CD4-positive, alpha-beta T cell (primary cell): ENCODE measurements at regions not wholly inside any gene's neighbourhood (a gene's known extent, or its start where the extent isn't known, plus 50 kb on each side); places are given as distances from the start of the nearest gene placed in this dataset.

Source experiments
- ATAC-seq: fragments of 200-7000 bp; cut with Tn5 transposase; one replicate; pipeline ENCODE4 v1.10.0; 2022; ENCODE audit warnings: mild to moderate bottlenecking; ENCODE audit not compliant: poor library complexity
- CTCF ChIA-PET: fragments of 350-600 bp; sonication (Branson Sonifier 250); formaldehyde crosslinking; loops from one replicate; lab custom pipeline; 2021; ENCODE audit warnings: antibody characterized with exemption, inconsistent platforms; lab: Charles Lee
- POLR2A ChIA-PET: fragments of 350-600 bp; sonication (Branson Sonifier 250); formaldehyde crosslinking; loops from one replicate; lab custom pipeline; 2021; ENCODE audit warnings: antibody characterized with exemption, inconsistent platforms; lab: Charles Lee
- DNase-seq, 14 experiments: peaks; one replicate each; pipeline ENCODE4 v3.0.0-alpha.2; 2013 to 2020; ENCODE audit warnings: mixed read lengths in 2 of 14
- H3K27ac ChIP-seq, 2 donors: one replicate each; pipeline versions ENCODE4 v1.5.1 to v1.7.0; 2013; ENCODE audit warnings: low read length in 2 of 2, low read depth in 1 of 2, mild to moderate bottlenecking in 1 of 2
- H3K27me3 ChIP-seq, 2 experiments: 1 replicate in 1 of 2; 2 replicates in 1 of 2; pipeline versions ENCODE4 v1.6.1 to v1.7.0; 2013; ENCODE audit warnings: low read length in 2 of 2, control low read depth in 1 of 2, mild to moderate bottlenecking in 1 of 2, moderate library complexity in 1 of 2; ENCODE audit not compliant: insufficient read depth in 2 of 2, control insufficient read depth in 1 of 2
- H3K36me3 ChIP-seq: one replicate; pipeline ENCODE4 v1.6.1; 2013; ENCODE audit warnings: low read length, control low read depth; ENCODE audit not compliant: insufficient read depth
- H3K4me1 ChIP-seq: one replicate; pipeline ENCODE4 v1.6.1; 2013; ENCODE audit warnings: low read length, control low read depth; ENCODE audit not compliant: insufficient read depth
- H3K4me3 ChIP-seq: one replicate; pipeline ENCODE4 v1.5.1; 2013; ENCODE audit warnings: mild to moderate bottlenecking, low read length, moderate library complexity
- H3K9me3 ChIP-seq, 2 experiments: 1 replicate in 1 of 2; 2 replicates in 1 of 2; pipeline versions ENCODE4 v1.6.1 to v1.7.0; 2013; ENCODE audit warnings: low read length in 2 of 2, mild to moderate bottlenecking in 2 of 2, control low read depth in 1 of 2, moderate library complexity in 1 of 2; ENCODE audit not compliant: control insufficient read depth in 1 of 2, insufficient read depth in 1 of 2
- H3K27ac Mint-ChIP-seq: one replicate; pipeline ENCODE4 v1.8.0; 2020; ENCODE audit warnings: mixed read lengths
- H3K27me3 Mint-ChIP-seq: one replicate; pipeline ENCODE4 v1.8.0; 2021; ENCODE audit warnings: mixed read lengths
- H3K36me3 Mint-ChIP-seq: one replicate; pipeline ENCODE4 v1.8.0; 2021; ENCODE audit warnings: low read depth, mixed read lengths
- H3K4me1 Mint-ChIP-seq: one replicate; pipeline ENCODE4 v1.8.0; 2021; ENCODE audit warnings: low read depth, mixed read lengths
- H3K4me3 Mint-ChIP-seq: one replicate; pipeline ENCODE4 v1.8.0; 2020; ENCODE audit warnings: mild to moderate bottlenecking, mixed read lengths
- H3K9me3 Mint-ChIP-seq: one replicate; pipeline ENCODE4 v1.8.0; 2020; ENCODE audit warnings: mixed read lengths
- CTCF ChIP-seq: fragments of 200-600 bp; IDR thresholded peaks from one replicate; pipeline ENCODE4 v1.8.0; 2022; ENCODE audit warnings: antibody characterized with exemption, mild to moderate bottlenecking
- intact Hi-C, 2 experiments: fragments of 100-400 bp; cut with DNase I in 1 of 2; cut with micrococcal nuclease in 1 of 2; formaldehyde crosslinking; loops; one replicate each; pipeline versions ENCODE4 v1.15.1 to v1.9.0; 2023 to 2025; cut with DNase I, micrococcal nuclease

- ChIA-PET POLR2A (no interaction called here), CTCF (no interaction called here)
- Histone ChIP-seq H3K4me3 (no peak overlapping the region), H3K9me3 (peaks cover 0 to 5% of the 10 kb centered on the region in 2 experiments), H3K27me3 (no peaks in the 10 kb centered on the region), H3K27ac (no peak overlapping the region), H3K36me3 (no peaks in the 10 kb centered on the region), H3K4me1 (no peaks in the 10 kb centered on the region)
- Mint-ChIP-seq H3K27me3 (no peaks in the 10 kb centered on the region), H3K4me1 (no peaks in the 10 kb centered on the region), H3K36me3 (no peaks in the 10 kb centered on the region), H3K4me3 (no peak overlapping the region), H3K9me3 (peaks cover 2% of the 10 kb centered on the region), H3K27ac (no peak overlapping the region)
- DNase-seq (no peak), ATAC-seq (no peak)
- intact Hi-C loops, result no loop called here
- TF ChIP-seq CTCF, result no peak
Measured at GRCh38 chr4:65798498-65799127, 128.3 kb upstream of the EPHA5 start.

DNA sequence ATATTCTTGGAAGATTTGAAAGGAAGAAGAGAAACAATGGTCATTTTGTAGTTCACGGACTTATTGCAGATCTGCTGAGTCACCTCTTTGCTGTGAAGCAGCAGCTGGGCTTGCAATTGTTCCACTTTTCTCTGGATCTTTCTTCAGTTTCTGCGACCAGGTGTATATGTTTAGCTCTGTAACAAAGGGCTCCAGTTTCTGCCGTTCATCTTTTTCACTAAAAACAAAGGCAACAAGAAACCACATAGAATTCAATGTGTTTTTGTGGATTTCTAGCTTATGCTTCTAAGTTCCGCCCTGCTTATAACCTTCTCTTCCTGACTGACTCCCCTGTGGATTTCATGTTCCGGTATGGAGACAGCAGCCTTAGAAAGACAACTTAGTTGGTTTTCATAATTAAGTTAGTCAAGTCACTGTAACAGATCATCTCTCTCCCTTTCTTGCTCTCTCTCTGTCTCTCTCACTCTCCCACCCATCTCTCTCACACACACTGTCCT is 121.6 kb upstream of the EPHA5 start:
- no peaks in the 10 kb centered on the region for H3K4me1 Mint-ChIP-seq
- ATAC-seq (no peak), DNase-seq (no peak)
- H3K9me3 Mint-ChIP-seq, result peaks cover 3% of the 10 kb centered on the region
- H3K4me3 Mint-ChIP-seq, result no peak overlapping the region
- ChIA-PET POLR2A (no interaction called here), CTCF (no interaction called here)
- no peaks in the 10 kb centered on the region for H3K27me3 ChIP-seq
- H3K9me3 ChIP-seq, result no peaks in the 10 kb centered on the region
- H3K36me3 ChIP-seq, result no peaks in the 10 kb centered on the region
- no peak overlapping the region for H3K4me3 ChIP-seq
- no peak overlapping the region for H3K27ac ChIP-seq
- H3K4me1 ChIP-seq, result no peaks in the 10 kb centered on the region
- H3K27me3 Mint-ChIP-seq, result no peaks in the 10 kb centered on the region
- intact Hi-C loops, result no loop called here
- H3K36me3 Mint-ChIP-seq, result no peaks in the 10 kb centered on the region
- no peak overlapping the region for H3K27ac Mint-ChIP-seq
- TF ChIP-seq CTCF, result no peak

DNA sequence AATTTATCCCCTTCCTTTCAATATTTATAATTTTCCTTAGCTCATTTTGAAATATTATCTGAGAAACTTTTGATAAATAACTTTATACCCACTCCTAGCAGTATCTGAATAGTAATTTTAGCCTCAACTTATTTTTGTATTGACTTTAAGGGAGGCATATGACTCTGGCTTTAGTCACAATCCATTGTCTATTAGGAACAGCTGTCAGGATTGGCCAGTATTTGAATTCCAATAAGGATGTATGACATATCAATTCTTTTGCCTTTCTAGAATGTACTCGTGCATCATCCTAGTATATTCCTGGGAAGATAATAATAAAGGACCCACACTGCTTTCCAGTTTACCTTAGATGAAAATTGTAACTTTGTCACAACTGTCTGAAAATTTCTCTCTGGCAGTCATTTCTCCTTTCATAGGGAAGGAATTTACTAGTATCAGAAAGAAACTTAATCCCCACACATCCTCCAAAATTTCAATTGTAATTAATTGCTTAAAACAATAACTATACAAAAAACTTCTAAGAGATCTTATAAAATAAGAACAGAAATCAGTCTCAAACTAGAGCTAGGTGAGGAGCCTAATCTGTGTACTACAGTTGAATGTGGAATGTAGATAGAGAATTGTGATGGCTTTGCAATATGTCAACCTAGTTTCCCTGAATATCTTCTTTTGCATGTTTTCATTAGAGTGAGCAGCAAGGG is 121.0 kb upstream of the EPHA5 start:
- Histone ChIP-seq H3K27ac (no peak overlapping the region), H3K36me3 (no peaks in the 10 kb centered on the region), H3K27me3 (no peaks in the 10 kb centered on the region), H3K9me3 (no peaks in the 10 kb centered on the region), H3K4me1 (no peaks in the 10 kb centered on the region), H3K4me3 (no peak overlapping the region)
- intact Hi-C loops, result no loop called here
- POLR2A ChIA-PET, result no interaction called here
- Mint-ChIP-seq H3K4me1 (no peaks in the 10 kb centered on the region), H3K27me3 (no peaks in the 10 kb centered on the region), H3K27ac (no peak overlapping the region), H3K36me3 (no peaks in the 10 kb centered on the region), H3K4me3 (no peak overlapping the region), H3K9me3 (peaks cover 3% of the 10 kb centered on the region)
- no peak for ATAC-seq
- TF ChIP-seq CTCF, result no peak
- CTCF ChIA-PET, result no interaction called here
- no peak for DNase-seq
